ENCODE measurements at regions not wholly inside any gene's neighbourhood (a gene's known extent, or its start where the extent isn't known, plus 50 kb on each side); places are given as distances from the start of the nearest gene placed in this dataset.

DNA sequence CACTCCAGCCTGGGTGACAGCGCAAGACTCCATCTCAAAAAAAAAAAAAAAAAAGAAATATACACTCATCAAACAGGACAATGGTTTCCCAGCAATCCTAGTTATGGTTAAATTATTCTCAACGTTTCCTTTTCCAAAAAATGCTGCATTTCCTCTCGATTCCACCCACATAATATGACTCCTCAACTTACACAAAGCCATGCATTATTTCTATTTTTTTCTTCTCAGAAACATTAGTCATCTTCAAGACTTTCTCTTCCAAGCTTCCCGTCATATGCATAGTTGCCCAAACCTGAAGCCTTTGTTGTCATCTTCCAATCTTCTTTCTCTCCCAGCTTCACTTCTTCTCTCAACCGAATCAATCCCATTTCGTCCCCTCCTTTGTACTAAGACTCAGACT lies 61.4 kb upstream of the RANBP6 start:
- H3K4me1 ChIP-seq (ENCODE audit: control insufficient read depth, insufficient read depth, low read length), result no peaks in the 10 kb centered on the region
- ChIA-PET CTCF (no interaction called here), POLR2A (no interaction called here)
- H3K4me3 ChIP-seq (ENCODE audit: low read depth, low read length), result no peak overlapping the region
- H3K27ac ChIP-seq (ENCODE audit: extremely low read depth, low read depth, low read length), result no peak overlapping the region
- no peaks in the 10 kb centered on the region for H3K36me3 ChIP-seq (ENCODE audit: control insufficient read depth in 2 of 2, insufficient read depth in 1 of 2, low read length in 2 of 2)
- no peak for TF ChIP-seq ZNF629 (tag by site-specific recombination; IDR thresholded peaks at IDR 0.05)
- no peak for TF ChIP-seq ZNF335 (tag by site-specific recombination; conservative IDR thresholded peaks at IDR 0.05)
- TF ChIP-seq, protein P1, sequence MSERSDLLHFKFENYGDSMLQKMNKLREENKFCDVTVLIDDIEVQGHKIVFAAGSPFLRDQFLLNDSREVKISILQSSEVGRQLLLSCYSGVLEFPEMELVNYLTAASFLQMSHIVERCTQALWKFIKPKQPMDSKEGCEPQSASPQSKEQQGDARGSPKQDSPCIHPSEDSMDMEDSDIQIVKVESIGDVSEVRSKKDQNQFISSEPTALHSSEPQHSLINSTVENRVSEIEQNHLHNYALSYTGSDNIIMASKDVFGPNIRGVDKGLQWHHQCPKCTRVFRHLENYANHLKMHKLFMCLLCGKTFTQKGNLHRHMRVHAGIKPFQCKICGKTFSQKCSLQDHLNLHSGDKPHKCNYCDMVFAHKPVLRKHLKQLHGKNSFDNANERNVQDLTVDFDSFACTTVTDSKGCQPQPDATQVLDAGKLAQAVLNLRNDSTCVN (tag by site-specific recombination; optimal IDR thresholded peaks at IDR 0.05), result no peak
- TF ChIP-seq ZFP41 (tag by site-specific recombination; IDR thresholded peaks at IDR 0.05; ENCODE audit: borderline replicate concordance), result no peak
- no peak for TF ChIP-seq ZNF501 (tag by site-specific recombination; IDR thresholded peaks at IDR 0.05)
- TF ChIP-seq ZNF366 (tag by site-specific recombination; conservative IDR thresholded peaks at IDR 0.05), result no peak
- no peaks in the 10 kb centered on the region for H3K9me3 ChIP-seq (ENCODE audit: control insufficient read depth, insufficient read depth, low read depth, low read length)

DNA sequence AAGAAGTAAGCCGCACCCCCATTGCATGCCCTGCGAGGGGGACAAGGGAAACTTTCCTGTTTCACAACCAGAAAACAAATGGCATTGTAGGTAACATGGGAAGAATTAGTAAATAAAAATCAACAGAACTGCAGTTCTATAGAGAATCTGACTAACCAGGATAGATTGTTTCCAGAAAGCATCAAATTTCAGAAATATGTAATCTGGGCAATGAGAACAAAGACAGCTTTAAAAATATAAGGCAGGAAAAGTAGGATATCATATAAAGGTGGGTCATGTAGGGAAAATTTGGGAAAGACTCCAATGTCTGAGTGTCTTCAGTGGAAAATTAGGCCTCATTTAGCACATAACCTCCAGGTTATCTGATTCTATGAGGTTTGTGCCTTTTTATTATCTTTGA lies 58.3 kb upstream of the RANBP6 start:
- ChIA-PET CTCF (interaction anchor here (0.5 kb wide), 1 partner anchor 10 kb away, joined by 4 read pairs; no protein-coding TSS in a partner anchor), POLR2A (no interaction called here)
- Histone ChIP-seq H3K36me3 (ENCODE audit: control insufficient read depth in 2 of 2, insufficient read depth in 1 of 2, low read length in 2 of 2) (no peaks in the 10 kb centered on the region), H3K4me3 (ENCODE audit: low read depth, low read length) (no peak overlapping the region), H3K4me1 (ENCODE audit: control insufficient read depth, insufficient read depth, low read length) (no peaks in the 10 kb centered on the region), H3K27ac (ENCODE audit: extremely low read depth, low read depth, low read length) (no peak overlapping the region), H3K9me3 (ENCODE audit: control insufficient read depth, insufficient read depth, low read depth, low read length) (no peaks in the 10 kb centered on the region)
- TF ChIP-seq ZNF341 (tag by site-specific recombination; IDR thresholded peaks at IDR 0.05; ENCODE audit: low read depth) (no peak), ZFHX2 (tag by site-specific recombination; conservative IDR thresholded peaks at IDR 0.05) (no peak), SP7 (tag by site-specific recombination; IDR thresholded peaks at IDR 0.05) (no peak), ZNF169 (tag by site-specific recombination; IDR thresholded peaks at IDR 0.05) (no peak), ZNF596 (tag by site-specific recombination; IDR thresholded peaks at IDR 0.05) (no peak), ZNF664 (tag by site-specific recombination; IDR thresholded peaks at IDR 0.05) (no peak)
- TF ChIP-seq, protein P2, sequence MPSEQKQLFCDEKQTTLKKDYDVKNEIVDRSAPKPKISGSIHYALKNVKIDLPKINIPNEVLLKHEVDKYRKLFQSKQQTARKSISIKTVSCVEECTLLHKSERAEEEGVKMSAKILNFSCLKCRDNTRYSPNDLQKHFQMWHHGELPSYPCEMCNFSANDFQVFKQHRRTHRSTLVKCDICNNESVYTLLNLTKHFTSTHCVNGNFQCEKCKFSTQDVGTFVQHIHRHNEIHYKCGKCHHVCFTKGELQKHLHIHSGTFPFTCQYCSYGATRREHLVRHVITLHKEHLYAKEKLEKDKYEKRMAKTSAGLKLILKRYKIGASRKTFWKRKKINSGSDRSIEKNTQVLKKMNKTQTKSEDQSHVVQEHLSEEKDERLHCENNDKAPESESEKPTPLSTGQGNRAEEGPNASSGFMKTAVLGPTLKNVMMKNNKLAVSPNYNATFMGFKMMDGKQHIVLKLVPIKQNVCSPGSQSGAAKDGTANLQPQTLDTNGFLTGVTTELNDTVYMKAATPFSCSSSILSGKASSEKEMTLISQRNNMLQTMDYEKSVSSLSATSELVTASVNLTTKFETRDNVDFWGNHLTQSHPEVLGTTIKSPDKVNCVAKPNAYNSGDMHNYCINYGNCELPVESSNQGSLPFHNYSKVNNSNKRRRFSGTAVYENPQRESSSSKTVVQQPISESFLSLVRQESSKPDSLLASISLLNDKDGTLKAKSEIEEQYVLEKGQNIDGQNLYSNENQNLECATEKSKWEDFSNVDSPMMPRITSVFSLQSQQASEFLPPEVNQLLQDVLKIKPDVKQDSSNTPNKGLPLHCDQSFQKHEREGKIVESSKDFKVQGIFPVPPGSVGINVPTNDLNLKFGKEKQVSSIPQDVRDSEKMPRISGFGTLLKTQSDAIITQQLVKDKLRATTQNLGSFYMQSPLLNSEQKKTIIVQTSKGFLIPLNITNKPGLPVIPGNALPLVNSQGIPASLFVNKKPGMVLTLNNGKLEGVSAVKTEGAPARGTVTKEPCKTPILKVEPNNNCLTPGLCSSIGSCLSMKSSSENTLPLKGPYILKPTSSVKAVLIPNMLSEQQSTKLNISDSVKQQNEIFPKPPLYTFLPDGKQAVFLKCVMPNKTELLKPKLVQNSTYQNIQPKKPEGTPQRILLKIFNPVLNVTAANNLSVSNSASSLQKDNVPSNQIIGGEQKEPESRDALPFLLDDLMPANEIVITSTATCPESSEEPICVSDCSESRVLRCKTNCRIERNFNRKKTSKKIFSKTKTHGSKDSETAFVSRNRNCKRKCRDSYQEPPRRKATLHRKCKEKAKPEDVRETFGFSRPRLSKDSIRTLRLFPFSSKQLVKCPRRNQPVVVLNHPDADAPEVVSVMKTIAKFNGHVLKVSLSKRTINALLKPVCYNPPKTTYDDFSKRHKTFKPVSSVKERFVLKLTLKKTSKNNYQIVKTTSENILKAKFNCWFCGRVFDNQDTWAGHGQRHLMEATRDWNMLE (tag by site-specific recombination; conservative IDR thresholded peaks at IDR 0.05; ENCODE audit: low read depth), result no peak
- TF ChIP-seq, protein P3, sequence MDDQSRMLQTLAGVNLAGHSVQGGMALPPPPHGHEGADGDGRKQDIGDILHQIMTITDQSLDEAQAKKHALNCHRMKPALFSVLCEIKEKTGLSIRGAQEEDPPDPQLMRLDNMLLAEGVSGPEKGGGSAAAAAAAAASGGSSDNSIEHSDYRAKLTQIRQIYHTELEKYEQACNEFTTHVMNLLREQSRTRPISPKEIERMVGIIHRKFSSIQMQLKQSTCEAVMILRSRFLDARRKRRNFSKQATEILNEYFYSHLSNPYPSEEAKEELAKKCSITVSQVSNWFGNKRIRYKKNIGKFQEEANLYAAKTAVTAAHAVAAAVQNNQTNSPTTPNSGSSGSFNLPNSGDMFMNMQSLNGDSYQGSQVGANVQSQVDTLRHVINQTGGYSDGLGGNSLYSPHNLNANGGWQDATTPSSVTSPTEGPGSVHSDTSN (CRISPR knock-in tag; IDR thresholded peaks at IDR 0.05), result no peak

DNA sequence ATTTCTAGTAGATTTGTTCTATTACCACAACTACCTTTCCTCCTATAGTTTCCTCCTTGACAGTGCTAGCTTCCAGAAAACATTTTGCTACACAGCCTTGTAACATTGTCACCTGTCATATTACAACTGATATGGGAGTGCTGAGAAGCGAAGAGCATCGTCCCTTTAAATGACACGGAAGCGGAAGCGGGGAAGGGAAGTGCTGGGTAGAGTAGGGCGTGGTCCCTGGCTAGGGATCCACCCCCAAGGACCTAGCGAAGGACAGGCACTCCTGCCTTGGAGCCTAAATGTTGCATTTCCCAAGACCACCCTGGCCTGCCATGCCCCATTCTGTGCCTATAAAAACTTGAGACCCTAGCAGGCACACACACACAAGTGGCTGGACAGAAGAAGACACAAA lies 57.4 kb upstream of the RANBP6 start:
- ChIA-PET POLR2A (no interaction called here), CTCF (interaction anchor here (0.5 to 1.5 kb wide), 4 partner anchors 9 to 233 kb away, joined by 3 to 5 read pairs (median 4); no protein-coding TSS in a partner anchor)
- no peaks in the 10 kb centered on the region for H3K36me3 ChIP-seq (ENCODE audit: control insufficient read depth in 2 of 2, insufficient read depth in 1 of 2, low read length in 2 of 2)
- H3K4me1 ChIP-seq (ENCODE audit: control insufficient read depth, insufficient read depth, low read length), result no peaks in the 10 kb centered on the region
- no peak overlapping the region for H3K4me3 ChIP-seq (ENCODE audit: low read depth, low read length)
- H3K9me3 ChIP-seq (ENCODE audit: control insufficient read depth, insufficient read depth, low read depth, low read length), result no peaks in the 10 kb centered on the region
- no peak overlapping the region for H3K27ac ChIP-seq (ENCODE audit: extremely low read depth, low read depth, low read length)
- TF ChIP-seq ZNF292 (tag by site-specific recombination; IDR thresholded peaks at IDR 0.05; ENCODE audit: borderline replicate concordance, low read depth) (no peak), ZNF274 (IDR thresholded peaks at IDR 0.05; ENCODE audit: low read length) (no peak), ZNF274 (tag by site-specific recombination; IDR thresholded peaks at IDR 0.05; ENCODE audit: borderline replicate concordance) (no peak), SCRT1 (tag by site-specific recombination; IDR thresholded peaks at IDR 0.05; ENCODE audit: borderline replicate concordance) (no peak), ZNF221 (tag by site-specific recombination; IDR thresholded peaks at IDR 0.05; ENCODE audit: borderline replicate concordance) (no peak), ZNF585B (tag by site-specific recombination; IDR thresholded peaks at IDR 0.05) (no peak), SP2 (tag by site-specific recombination; IDR thresholded peaks at IDR 0.05) (no peak), ZNF548 (tag by site-specific recombination; IDR thresholded peaks at IDR 0.05) (no peak), MZF1 (tag by site-specific recombination; IDR thresholded peaks at IDR 0.05; ENCODE audit: borderline replicate concordance) (no peak), KLF1 (tag by site-specific recombination; IDR thresholded peaks at IDR 0.05) (no peak)
- TF ChIP-seq, protein P4, sequence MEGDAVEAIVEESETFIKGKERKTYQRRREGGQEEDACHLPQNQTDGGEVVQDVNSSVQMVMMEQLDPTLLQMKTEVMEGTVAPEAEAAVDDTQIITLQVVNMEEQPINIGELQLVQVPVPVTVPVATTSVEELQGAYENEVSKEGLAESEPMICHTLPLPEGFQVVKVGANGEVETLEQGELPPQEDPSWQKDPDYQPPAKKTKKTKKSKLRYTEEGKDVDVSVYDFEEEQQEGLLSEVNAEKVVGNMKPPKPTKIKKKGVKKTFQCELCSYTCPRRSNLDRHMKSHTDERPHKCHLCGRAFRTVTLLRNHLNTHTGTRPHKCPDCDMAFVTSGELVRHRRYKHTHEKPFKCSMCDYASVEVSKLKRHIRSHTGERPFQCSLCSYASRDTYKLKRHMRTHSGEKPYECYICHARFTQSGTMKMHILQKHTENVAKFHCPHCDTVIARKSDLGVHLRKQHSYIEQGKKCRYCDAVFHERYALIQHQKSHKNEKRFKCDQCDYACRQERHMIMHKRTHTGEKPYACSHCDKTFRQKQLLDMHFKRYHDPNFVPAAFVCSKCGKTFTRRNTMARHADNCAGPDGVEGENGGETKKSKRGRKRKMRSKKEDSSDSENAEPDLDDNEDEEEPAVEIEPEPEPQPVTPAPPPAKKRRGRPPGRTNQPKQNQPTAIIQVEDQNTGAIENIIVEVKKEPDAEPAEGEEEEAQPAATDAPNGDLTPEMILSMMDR (tag by site-specific recombination; IDR thresholded peaks at IDR 0.05), result no peak
